OCI-LY7 (cell line): ENCODE measurements at regions not wholly inside any gene's neighbourhood (a gene's known extent, or its start where the extent isn't known, plus 50 kb on each side); places are given as distances from the start of the nearest gene placed in this dataset.

ENCODE experiments used
- BruUV-seq: library from RNA; stranded (reverse); fragments of 400-500 nt; replicated peaks from 2 replicates; lab custom pipeline; 2021; lab: Mats Ljungman, UMichigan
- CTCF ChIA-PET: fragments of 300-600 bp; sonication (Branson Sonifier 250); formaldehyde crosslinking; loops from one replicate; lab custom pipeline; 2022; ENCODE audit warnings: antibody characterized with exemption; ENCODE audit not compliant: unreplicated experiment; lab: Charles Lee
- POLR2A ChIA-PET: fragments of 300-600 bp; sonication (Branson Sonifier 250); formaldehyde crosslinking; loops from one replicate; lab custom pipeline; 2022; ENCODE audit warnings: antibody characterized with exemption; lab: Charles Lee
- DNase-seq: peaks from one replicate; pipeline ENCODE4 v3.0.0-alpha.2; 2015; ENCODE audit warnings: low spot score
- H2AFZ ChIP-seq: fragments of 200-600 bp; sonication (generic), shearing (Covaris generic); 2 replicates; pipeline ENCODE4 v1.6.1; 2014; ENCODE audit warnings: mild to moderate bottlenecking, antibody characterized with exemption, low read length, moderate library complexity
- H3K27ac ChIP-seq: fragments of 200-600 bp; sonication (generic); 2 replicates; pipeline ENCODE4 v1.5.1; 2014; ENCODE audit warnings: mixed run types, low read depth, mild to moderate bottlenecking, moderate library complexity, low read length, inconsistent platforms; ENCODE audit not compliant: poor library complexity, severe bottlenecking
- H3K36me3 ChIP-seq: fragments of 200-600 bp; sonication (generic); 2 replicates; pipeline ENCODE4 v1.6.1; 2014; ENCODE audit warnings: mild to moderate bottlenecking, antibody characterized with exemption, low read length, moderate library complexity, mixed read lengths; ENCODE audit not compliant: insufficient read depth
- H3K4me1 ChIP-seq: fragments of 200-600 bp; sonication (generic); 2 replicates; pipeline ENCODE4 v1.5.1; 2014; ENCODE audit warnings: mild to moderate bottlenecking, low read length; ENCODE audit not compliant: insufficient read depth, poor library complexity, severe bottlenecking
- H3K4me2 ChIP-seq: fragments of 200-600 bp; sonication (generic); 2 replicates; pipeline ENCODE4 v1.6.1; 2014; ENCODE audit warnings: mild to moderate bottlenecking, low read length
- H3K4me3 ChIP-seq: fragments of 200-600 bp; sonication (generic); 2 replicates; pipeline ENCODE4 v1.5.1; 2014; ENCODE audit warnings: mild to moderate bottlenecking, low read depth, low read length; ENCODE audit not compliant: poor library complexity, severe bottlenecking
- H3K79me2 ChIP-seq: fragments of 200-600 bp; sonication (generic); 2 replicates; pipeline ENCODE4 v1.6.1; 2016; ENCODE audit warnings: low read depth, mild to moderate bottlenecking, low read length, moderate library complexity, mixed read lengths; ENCODE audit not compliant: insufficient read depth
- H3K9me2 ChIP-seq: fragments of 200-600 bp; sonication (generic); 2 replicates; pipeline ENCODE4 v1.6.1; 2016; ENCODE audit warnings: mild to moderate bottlenecking, low read length, mixed read lengths; ENCODE audit not compliant: insufficient read depth
- H3K9me3 ChIP-seq: fragments of 200-600 bp; sonication (generic); 2 replicates; pipeline ENCODE4 v1.6.1; 2014; ENCODE audit warnings: mild to moderate bottlenecking, mixed run types, low read length, mixed read lengths
- H4K20me1 ChIP-seq: fragments of 200-600 bp; sonication (generic); 2 replicates; pipeline ENCODE4 v1.6.1; 2014; ENCODE audit warnings: mild to moderate bottlenecking, antibody characterized with exemption, low read length, moderate library complexity, mixed read lengths; ENCODE audit not compliant: insufficient read depth
- EZH2phosphoT487 ChIP-seq: fragments of 200-600 bp; sonication (generic); IDR thresholded peaks from 2 replicates; pipeline ENCODE4 v1.6.1; 2018; ENCODE audit warnings: low read depth, borderline replicate concordance, mild to moderate bottlenecking, mixed run types, antibody characterized with exemption, low read length, moderate library complexity, mixed read lengths
- intact Hi-C: fragments of 100-400 bp; cut with micrococcal nuclease; formaldehyde crosslinking; loops from one replicate; pipeline ENCODE4 v1.10.0; 2022; ENCODE audit not compliant: unreplicated experiment
- TF ChIP-seq, protein P1 (sequence below): fragments of 200-600 bp; sonication (generic); conservative IDR thresholded peaks from 2 replicates; pipeline ENCODE4 v1.5.1; 2014; ENCODE audit warnings: mild to moderate bottlenecking, antibody characterized with exemption, low read length, moderate library complexity, mixed read lengths

- CTCF ChIA-PET: no interaction called here
- Histone ChIP-seq H3K4me3 (no peak overlapping the region), H3K27ac (no peak overlapping the region), H3K9me3 (no peaks in the 10 kb centered on the region), H3K36me3 (no peaks in the 10 kb centered on the region), H4K20me1 (no peaks in the 10 kb centered on the region), H3K4me1 (no peaks in the 10 kb centered on the region), H3K79me2 (no peaks in the 10 kb centered on the region), H3K9me2 (no peaks in the 10 kb centered on the region), H2AFZ (no peak overlapping the region), H3K4me2 (no peak overlapping the region)
- DNase-seq: no peak
- intact Hi-C loops: no loop called here
- no peak for TF ChIP-seq EZH2phosphoT487
- TF ChIP-seq, protein P1, sequence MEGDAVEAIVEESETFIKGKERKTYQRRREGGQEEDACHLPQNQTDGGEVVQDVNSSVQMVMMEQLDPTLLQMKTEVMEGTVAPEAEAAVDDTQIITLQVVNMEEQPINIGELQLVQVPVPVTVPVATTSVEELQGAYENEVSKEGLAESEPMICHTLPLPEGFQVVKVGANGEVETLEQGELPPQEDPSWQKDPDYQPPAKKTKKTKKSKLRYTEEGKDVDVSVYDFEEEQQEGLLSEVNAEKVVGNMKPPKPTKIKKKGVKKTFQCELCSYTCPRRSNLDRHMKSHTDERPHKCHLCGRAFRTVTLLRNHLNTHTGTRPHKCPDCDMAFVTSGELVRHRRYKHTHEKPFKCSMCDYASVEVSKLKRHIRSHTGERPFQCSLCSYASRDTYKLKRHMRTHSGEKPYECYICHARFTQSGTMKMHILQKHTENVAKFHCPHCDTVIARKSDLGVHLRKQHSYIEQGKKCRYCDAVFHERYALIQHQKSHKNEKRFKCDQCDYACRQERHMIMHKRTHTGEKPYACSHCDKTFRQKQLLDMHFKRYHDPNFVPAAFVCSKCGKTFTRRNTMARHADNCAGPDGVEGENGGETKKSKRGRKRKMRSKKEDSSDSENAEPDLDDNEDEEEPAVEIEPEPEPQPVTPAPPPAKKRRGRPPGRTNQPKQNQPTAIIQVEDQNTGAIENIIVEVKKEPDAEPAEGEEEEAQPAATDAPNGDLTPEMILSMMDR: no peak
- POLR2A ChIA-PET: no interaction called here
- no TSS peak for BruUV-seq
Measured at GRCh38 chr11:92308366-92308765, 83.7 kb downstream of the FAT3 start.

- no peak overlapping the region for H3K27ac ChIP-seq
- DNase-seq: no peak
- H3K36me3 ChIP-seq: no peaks in the 10 kb centered on the region
- ChIA-PET POLR2A (no interaction called here), CTCF (no interaction called here)
- H3K9me3 ChIP-seq: no peaks in the 10 kb centered on the region
- no peaks in the 10 kb centered on the region for H3K79me2 ChIP-seq
- H3K4me1 ChIP-seq: no peaks in the 10 kb centered on the region
- H3K4me3 ChIP-seq: no peak overlapping the region
- H4K20me1 ChIP-seq: no peaks in the 10 kb centered on the region
- TF ChIP-seq, protein P1: no peak
- no peak for TF ChIP-seq EZH2phosphoT487
- no peak overlapping the region for H3K4me2 ChIP-seq
- BruUV-seq: no TSS peak
- intact Hi-C loops: no loop called here
- no peaks in the 10 kb centered on the region for H3K9me2 ChIP-seq
- H2AFZ ChIP-seq: no peak overlapping the region
Measured at GRCh38 chr11:92311616-92312449, 87.2 kb downstream of the FAT3 start.

- TF ChIP-seq, protein P1: no peak
- no peak for TF ChIP-seq EZH2phosphoT487
- intact Hi-C loops: no loop called here
Measured at GRCh38 chr11:92313784-92314183, 89.2 kb downstream of the FAT3 start.

More at GRCh38 chr11:92313784-92314183, 89.2 kb downstream of the FAT3 start:
- Histone ChIP-seq H3K4me1 (no peaks in the 10 kb centered on the region), H4K20me1 (no peaks in the 10 kb centered on the region), H3K36me3 (no peaks in the 10 kb centered on the region), H3K79me2 (no peaks in the 10 kb centered on the region), H3K9me2 (no peaks in the 10 kb centered on the region), H2AFZ (no peak overlapping the region), H3K27ac (no peak overlapping the region), H3K4me3 (no peak overlapping the region), H3K4me2 (no peak overlapping the region), H3K9me3 (no peaks in the 10 kb centered on the region)
- no peak for DNase-seq
- POLR2A ChIA-PET: no interaction called here
- CTCF ChIA-PET: no interaction called here
- no TSS peak for BruUV-seq
